H9 (cell line): ENCODE measurements at regions not wholly inside any gene's neighbourhood (a gene's known extent, or its start where the extent isn't known, plus 50 kb on each side); places are given as distances from the start of the nearest gene placed in this dataset.

ENCODE experiments used
- DNase-seq: peaks from one replicate; pipeline ENCODE4 v3.0.0-alpha.2; 2017
- H2AFZ ChIP-seq: one replicate; pipeline ENCODE4 v1.6.1; 2013; ENCODE audit warnings: mild to moderate bottlenecking, low read length, control low read depth, moderate library complexity
- H2AK5ac ChIP-seq: 2 replicates; pipeline ENCODE4 v1.6.1; 2013; ENCODE audit warnings: low read length, control low read depth, mixed read lengths; ENCODE audit not compliant: insufficient read length
- H2BK120ac ChIP-seq: one replicate; pipeline ENCODE4 v1.6.1; 2013; ENCODE audit warnings: low read depth, mild to moderate bottlenecking, low read length, control low read depth, inconsistent platforms; ENCODE audit not compliant: poor library complexity, severe bottlenecking
- H2BK12ac ChIP-seq: 2 replicates; pipeline ENCODE4 v1.6.1; 2013; ENCODE audit warnings: low read length, control low read depth, mixed read lengths, low read depth; ENCODE audit not compliant: insufficient read length
- H2BK15ac ChIP-seq: 2 replicates; pipeline ENCODE4 v1.6.1; 2013; ENCODE audit warnings: low read depth, low read length, control low read depth
- H2BK20ac ChIP-seq: one replicate; pipeline ENCODE4 v1.6.1; 2013; ENCODE audit warnings: low read depth, mild to moderate bottlenecking, low read length, control low read depth, inconsistent platforms; ENCODE audit not compliant: poor library complexity, severe bottlenecking
- H2BK5ac ChIP-seq: 2 replicates; pipeline ENCODE4 v1.6.1; 2013; ENCODE audit warnings: low read length, control low read depth, mixed read lengths; ENCODE audit not compliant: insufficient read length
- H3K14ac ChIP-seq: 2 replicates; pipeline ENCODE4 v1.6.1; 2013; ENCODE audit warnings: low read length, control low read depth; ENCODE audit not compliant: insufficient read depth
- H3K18ac ChIP-seq: 2 replicates; pipeline ENCODE4 v1.6.1; 2013; ENCODE audit warnings: low read depth, mild to moderate bottlenecking, mixed read lengths, low read length, control low read depth; ENCODE audit not compliant: insufficient read length
- H3K23ac ChIP-seq: 2 replicates; pipeline ENCODE4 v1.6.1; 2013; ENCODE audit warnings: low read length, control low read depth, mixed read lengths, low read depth; ENCODE audit not compliant: insufficient read length
- H3K23me2 ChIP-seq: 2 replicates; pipeline ENCODE4 v1.6.1; 2013; ENCODE audit warnings: low read depth, mild to moderate bottlenecking, mixed read lengths, low read length, control low read depth; ENCODE audit not compliant: insufficient read length, poor library complexity, severe bottlenecking
- H3K27ac ChIP-seq: 2 replicates; pipeline ENCODE4 v1.5.1; 2013; ENCODE audit warnings: low read length, control low read depth, mixed read lengths, low read depth; ENCODE audit not compliant: insufficient read length
- H3K27me3 ChIP-seq: 2 replicates; pipeline ENCODE4 v1.6.1; 2013; ENCODE audit warnings: low read length, control low read depth, inconsistent platforms; ENCODE audit not compliant: insufficient read depth
- H3K4ac ChIP-seq: 2 replicates; pipeline ENCODE4 v1.6.1; 2013; ENCODE audit warnings: low read depth, mild to moderate bottlenecking, control low read depth, inconsistent platforms, low read length, moderate library complexity
- H3K4me1 ChIP-seq: 2 replicates; pipeline ENCODE4 v1.6.1; 2013; ENCODE audit warnings: low read length, control low read depth, inconsistent platforms; ENCODE audit not compliant: insufficient read depth
- H3K4me2 ChIP-seq: 2 replicates; pipeline ENCODE4 v1.6.1; 2013; ENCODE audit warnings: low read length, control low read depth, mixed read lengths; ENCODE audit not compliant: insufficient read length, insufficient read depth
- H3K56ac ChIP-seq: 2 replicates; pipeline ENCODE4 v1.6.1; 2013; ENCODE audit warnings: low read depth, mild to moderate bottlenecking, mixed read lengths, low read length, control low read depth; ENCODE audit not compliant: insufficient read length
- H3K79me1 ChIP-seq: 2 replicates; pipeline ENCODE4 v1.6.1; 2013; ENCODE audit warnings: low read depth, mild to moderate bottlenecking, moderate library complexity, low read length, control low read depth, inconsistent platforms; ENCODE audit not compliant: insufficient read depth, poor library complexity, severe bottlenecking
- H3K79me2 ChIP-seq: 2 replicates; pipeline ENCODE4 v1.6.1; 2013; ENCODE audit warnings: low read length, control low read depth, inconsistent platforms; ENCODE audit not compliant: insufficient read depth
- H3K9ac ChIP-seq: 2 replicates; pipeline ENCODE4 v1.6.1; 2013; ENCODE audit warnings: low read length, control low read depth, mixed read lengths; ENCODE audit not compliant: insufficient read length; ENCODE audit errors: extremely low read depth
- H3K9me3 ChIP-seq: one replicate; pipeline ENCODE4 v1.6.1; 2013; ENCODE audit warnings: low read depth, low read length, inconsistent platforms; ENCODE audit not compliant: control insufficient read depth
- H3T11ph ChIP-seq: one replicate; pipeline ENCODE4 v1.6.1; 2013; ENCODE audit warnings: mild to moderate bottlenecking, low read length, control low read depth, inconsistent platforms
- H4K20me1 ChIP-seq: one replicate; pipeline ENCODE4 v1.6.1; 2013; ENCODE audit not compliant: control insufficient read depth, insufficient read length, insufficient read depth
- H4K5ac ChIP-seq: 2 replicates; pipeline ENCODE4 v1.6.1; 2013; ENCODE audit warnings: low read depth, mild to moderate bottlenecking, mixed read lengths, low read length, control low read depth; ENCODE audit not compliant: insufficient read length
- H4K8ac ChIP-seq: replicated peaks from 2 replicates; pipeline ENCODE4 v1.6.1; 2013; ENCODE audit warnings: low read length, control low read depth, mixed read lengths, low read depth; ENCODE audit not compliant: insufficient read length
- H4K91ac ChIP-seq: 2 replicates; pipeline ENCODE4 v1.6.1; 2013; ENCODE audit warnings: low read depth, mild to moderate bottlenecking, moderate library complexity, mixed read lengths, low read length, control low read depth; ENCODE audit not compliant: insufficient read length
- H3K27ac Mint-ChIP-seq, 3 experiments: 2 replicates in 2 of 3; 3 replicates in 1 of 3; pipeline ENCODE4 v1.8.0; 2020 to 2021; ENCODE audit warnings: mixed read lengths in 3 of 3, mild to moderate bottlenecking in 1 of 3, moderate library complexity in 1 of 3
- H3K27me3 Mint-ChIP-seq: 2 replicates; pipeline ENCODE4 v1.8.0; 2021; ENCODE audit warnings: low read depth, mild to moderate bottlenecking, moderate library complexity, mixed read lengths
- H3K36me3 Mint-ChIP-seq, 3 experiments: 2 replicates in 2 of 3; 3 replicates in 1 of 3; pipeline ENCODE4 v1.8.0; 2020 to 2021; ENCODE audit warnings: low read depth in 3 of 3, mixed read lengths in 3 of 3; ENCODE audit not compliant: insufficient read depth in 1 of 3
- H3K4me1 Mint-ChIP-seq, 2 experiments: 2 replicates each; pipeline ENCODE4 v1.8.0; 2020; ENCODE audit warnings: mixed read lengths in 2 of 2
- H3K4me3 Mint-ChIP-seq, 2 experiments: 2 replicates in 1 of 2; 3 replicates in 1 of 2; pipeline ENCODE4 v1.8.0; 2020 to 2021; ENCODE audit warnings: mild to moderate bottlenecking in 2 of 2, mixed read lengths in 2 of 2, moderate library complexity in 1 of 2
- H3K9me3 Mint-ChIP-seq, 2 experiments: 2 replicates in 1 of 2; 3 replicates in 1 of 2; pipeline ENCODE4 v1.8.0; 2020; ENCODE audit warnings: mild to moderate bottlenecking in 2 of 2, mixed read lengths in 2 of 2, moderate library complexity in 1 of 2
- WGBS: extraction: QIAGEN DNeasy Blood & Tissue Kit; methylation state at CpG from one replicate; pipeline ENCODE4 v1.1.7; 2013; ENCODE audit warnings: missing lambda C conversion rate, low lambda C conversion rate, mixed read lengths; ENCODE audit not compliant: insufficient read length; ENCODE audit errors: extremely low coverage; 5-methylcytosine and 5-hydroxymethylcytosine counted together
- TF ChIP-seq, protein P1 (sequence below): fragments of 200-600 bp; sonication (generic); conservative IDR thresholded peaks from 3 replicates; pipeline ENCODE4 v1.8.0; 2021; ENCODE audit warnings: antibody characterized with exemption, mild to moderate bottlenecking

DNA sequence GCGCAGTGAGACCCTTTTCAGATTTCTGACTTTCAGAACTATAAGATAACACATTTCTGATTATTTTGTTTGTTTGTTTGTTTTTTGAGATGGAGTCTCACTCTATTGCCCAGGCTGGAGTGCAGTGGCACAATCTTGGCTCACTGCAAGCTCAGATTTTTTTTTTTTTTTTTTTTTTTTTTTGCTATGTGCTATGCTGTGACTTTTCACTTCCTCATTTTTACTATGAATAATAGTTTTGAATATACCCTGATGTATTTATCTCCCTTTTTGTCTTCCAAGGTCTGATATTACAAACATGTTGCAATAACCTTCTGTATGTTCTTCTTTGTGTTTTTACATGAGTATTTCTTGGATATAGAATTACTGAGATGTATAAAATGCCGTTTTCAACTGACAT, 658.7 kb upstream of the SEL1L start:
- H3K27me3 ChIP-seq: no peaks in the 10 kb centered on the region
- TF ChIP-seq, protein P1, sequence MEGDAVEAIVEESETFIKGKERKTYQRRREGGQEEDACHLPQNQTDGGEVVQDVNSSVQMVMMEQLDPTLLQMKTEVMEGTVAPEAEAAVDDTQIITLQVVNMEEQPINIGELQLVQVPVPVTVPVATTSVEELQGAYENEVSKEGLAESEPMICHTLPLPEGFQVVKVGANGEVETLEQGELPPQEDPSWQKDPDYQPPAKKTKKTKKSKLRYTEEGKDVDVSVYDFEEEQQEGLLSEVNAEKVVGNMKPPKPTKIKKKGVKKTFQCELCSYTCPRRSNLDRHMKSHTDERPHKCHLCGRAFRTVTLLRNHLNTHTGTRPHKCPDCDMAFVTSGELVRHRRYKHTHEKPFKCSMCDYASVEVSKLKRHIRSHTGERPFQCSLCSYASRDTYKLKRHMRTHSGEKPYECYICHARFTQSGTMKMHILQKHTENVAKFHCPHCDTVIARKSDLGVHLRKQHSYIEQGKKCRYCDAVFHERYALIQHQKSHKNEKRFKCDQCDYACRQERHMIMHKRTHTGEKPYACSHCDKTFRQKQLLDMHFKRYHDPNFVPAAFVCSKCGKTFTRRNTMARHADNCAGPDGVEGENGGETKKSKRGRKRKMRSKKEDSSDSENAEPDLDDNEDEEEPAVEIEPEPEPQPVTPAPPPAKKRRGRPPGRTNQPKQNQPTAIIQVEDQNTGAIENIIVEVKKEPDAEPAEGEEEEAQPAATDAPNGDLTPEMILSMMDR: no peak
- no peak overlapping the region for H2BK120ac ChIP-seq
- no peak overlapping the region for H3K14ac ChIP-seq
- H4K8ac ChIP-seq: no peak overlapping the region
- no peak overlapping the region for H3K9ac ChIP-seq
- no peaks in the 10 kb centered on the region for H3K9me3 ChIP-seq
- no peak overlapping the region for H2BK12ac ChIP-seq
- H3K18ac ChIP-seq: no peak overlapping the region
- no peaks in the 10 kb centered on the region for H3K4me1 ChIP-seq
- H3K56ac ChIP-seq: no peak overlapping the region
- H3T11ph ChIP-seq: no peak overlapping the region
- no peaks in the 10 kb centered on the region for H4K20me1 ChIP-seq
- no peak overlapping the region for H3K4me2 ChIP-seq
- H4K5ac ChIP-seq: no peak overlapping the region
- H2AFZ ChIP-seq: no peak overlapping the region
- no peak overlapping the region for H3K27ac Mint-ChIP-seq
- H3K27me3 Mint-ChIP-seq: no peaks in the 10 kb centered on the region
- H3K4ac ChIP-seq: no peak overlapping the region
- WGBS: no CpG with 5 or more reads among the region's 2 CpGs
- no peak overlapping the region for H3K27ac ChIP-seq
- H3K23me2 ChIP-seq: no peaks in the 10 kb centered on the region
- no peaks in the 10 kb centered on the region for H3K79me1 ChIP-seq
- no peak overlapping the region for H3K23ac ChIP-seq
- peaks cover 12 to 24% of the 10 kb centered on the region in 2 experiments; a peak in 4 of 5 replicates for H3K9me3 Mint-ChIP-seq
- peaks cover 0 to 3% (median 0%) of the 10 kb centered on the region in 3 experiments; a peak in 3 of 7 replicates for H3K36me3 Mint-ChIP-seq
- no peaks in the 10 kb centered on the region for H3K79me2 ChIP-seq
- H3K4me3 Mint-ChIP-seq: no peak overlapping the region
- H3K4me1 Mint-ChIP-seq: no peaks in the 10 kb centered on the region
- DNase-seq: no peak
- no peak overlapping the region for H2BK20ac ChIP-seq
- H2BK5ac ChIP-seq: no peak overlapping the region
- no peak overlapping the region for H2BK15ac ChIP-seq
- H2AK5ac ChIP-seq: no peak overlapping the region
- H4K91ac ChIP-seq: no peak overlapping the region
